ENCODE measurements at regions not wholly inside any gene's neighbourhood (a gene's known extent, or its start where the extent isn't known, plus 50 kb on each side); places are given as distances from the start of the nearest gene placed in this dataset.

DNA sequence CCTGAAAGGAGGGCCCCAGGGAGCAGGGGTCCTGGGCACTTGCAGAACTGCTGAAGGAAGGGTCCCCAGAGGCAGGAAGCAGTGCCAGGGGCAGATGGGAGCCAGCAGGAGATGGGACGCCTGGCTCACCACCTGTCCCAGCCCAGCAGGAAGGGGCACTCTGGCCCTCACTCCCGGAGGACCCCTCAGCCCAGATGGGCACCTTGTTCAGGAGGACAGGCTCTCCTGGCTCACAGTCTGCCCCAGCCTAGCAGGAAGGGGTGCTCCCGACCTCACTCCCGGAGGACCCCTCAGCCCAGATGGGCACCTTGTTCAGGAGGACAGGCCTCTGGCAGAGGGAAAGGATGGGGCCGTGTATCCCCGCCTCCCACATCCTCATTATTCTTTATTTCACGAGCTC lies 331.4 kb upstream of the SHH start:
- TF ChIP-seq GATA3 (IDR thresholded peaks at IDR 0.05; ENCODE audit: low read depth, low read length) (no peak), GATA2 (IDR thresholded peaks at IDR 0.05; ENCODE audit: low read depth, low read length) (no peak)

All from SH-SY5Y (cell line).